COLO668 (cell line): ENCODE measurements at regions not wholly inside any gene's neighbourhood (a gene's known extent, or its start where the extent isn't known, plus 50 kb on each side); places are given as distances from the start of the nearest gene placed in this dataset.

ENCODE experiments used
- DNase-seq: peaks from one replicate; lab custom pipeline; 2025; ENCODE audit not compliant: unreplicated experiment; lab: John Stamatoyannopoulos, UW

DNA sequence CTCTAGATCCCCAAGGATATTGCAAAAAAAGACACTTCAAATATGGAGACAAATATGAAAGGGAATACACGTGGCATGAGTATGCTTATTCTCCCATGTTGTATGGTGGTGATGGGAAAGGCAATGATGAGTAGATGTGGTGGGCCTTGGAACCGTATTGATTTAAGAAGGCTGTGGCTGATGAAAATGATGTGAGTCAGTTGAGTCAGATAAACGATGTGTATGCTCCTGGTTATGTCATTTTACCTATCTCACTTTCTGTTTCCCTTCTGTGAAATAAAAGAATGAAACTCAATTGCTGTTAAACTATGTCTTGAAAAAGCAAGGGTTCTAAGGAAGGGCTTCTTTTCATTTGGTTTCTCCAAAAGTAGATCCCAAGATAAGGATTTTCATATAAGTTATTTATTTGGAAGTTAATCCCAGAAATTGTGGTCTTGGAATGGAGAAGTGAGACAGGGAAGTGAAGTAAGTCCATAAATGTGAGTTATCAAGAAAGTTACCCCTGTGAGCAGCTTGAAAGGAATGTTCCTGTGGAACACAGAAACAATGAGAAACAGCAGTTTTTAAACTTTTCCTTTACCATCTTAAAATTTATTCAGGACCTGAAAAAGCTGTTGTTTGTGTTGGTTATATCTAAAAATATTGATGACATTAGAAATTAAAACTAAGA is 292.0 kb downstream of the DUSP10 start:
- DNase-seq = no peak

- no peak for DNase-seq
Observed at GRCh38 chr1:221451741-221452140, 290.1 kb downstream of the DUSP10 start.

- no peak for DNase-seq
Observed at GRCh38 chr1:221454096-221454495, 287.8 kb downstream of the DUSP10 start.

GRCh38 chr1:221456918-221457317 is 285.0 kb downstream of the DUSP10 start:
- no peak for DNase-seq

DNA sequence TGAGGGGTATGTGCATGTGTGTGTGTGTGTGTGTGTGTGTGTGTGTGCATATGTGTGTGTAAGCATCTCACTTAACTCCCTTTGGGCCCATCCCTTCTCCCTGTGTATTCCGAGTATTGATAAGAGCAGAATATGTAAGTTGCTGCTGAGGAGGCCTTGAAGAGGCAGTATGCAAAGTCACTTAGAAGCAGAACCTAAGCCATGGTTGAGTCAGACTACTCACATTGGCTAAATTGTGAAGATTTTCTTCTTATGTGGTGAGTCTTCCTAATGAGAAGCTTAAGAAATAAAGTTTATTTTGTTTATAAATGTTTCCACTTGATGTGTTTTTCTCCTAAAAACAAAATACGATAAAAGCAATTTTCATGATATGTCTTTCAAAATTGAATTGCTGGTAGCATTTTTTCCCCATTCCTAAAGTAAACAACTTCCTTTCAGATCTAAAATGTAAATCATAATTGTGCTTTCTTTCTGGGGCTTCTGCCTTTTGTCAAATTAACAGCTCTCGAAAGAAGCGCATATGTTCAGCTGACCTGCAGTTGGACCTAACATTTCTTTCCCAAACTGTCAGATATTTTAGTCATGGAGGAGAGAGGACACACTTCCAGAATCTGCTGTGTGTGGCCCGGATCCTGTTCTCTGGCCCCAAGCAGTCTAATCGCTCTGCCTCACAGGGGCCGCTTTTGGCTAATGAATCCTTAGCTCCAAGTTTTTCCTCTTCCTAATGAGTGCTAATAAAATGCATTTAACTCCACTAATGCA is 284.0 kb downstream of the DUSP10 start:
- DNase-seq = no peak

DNA sequence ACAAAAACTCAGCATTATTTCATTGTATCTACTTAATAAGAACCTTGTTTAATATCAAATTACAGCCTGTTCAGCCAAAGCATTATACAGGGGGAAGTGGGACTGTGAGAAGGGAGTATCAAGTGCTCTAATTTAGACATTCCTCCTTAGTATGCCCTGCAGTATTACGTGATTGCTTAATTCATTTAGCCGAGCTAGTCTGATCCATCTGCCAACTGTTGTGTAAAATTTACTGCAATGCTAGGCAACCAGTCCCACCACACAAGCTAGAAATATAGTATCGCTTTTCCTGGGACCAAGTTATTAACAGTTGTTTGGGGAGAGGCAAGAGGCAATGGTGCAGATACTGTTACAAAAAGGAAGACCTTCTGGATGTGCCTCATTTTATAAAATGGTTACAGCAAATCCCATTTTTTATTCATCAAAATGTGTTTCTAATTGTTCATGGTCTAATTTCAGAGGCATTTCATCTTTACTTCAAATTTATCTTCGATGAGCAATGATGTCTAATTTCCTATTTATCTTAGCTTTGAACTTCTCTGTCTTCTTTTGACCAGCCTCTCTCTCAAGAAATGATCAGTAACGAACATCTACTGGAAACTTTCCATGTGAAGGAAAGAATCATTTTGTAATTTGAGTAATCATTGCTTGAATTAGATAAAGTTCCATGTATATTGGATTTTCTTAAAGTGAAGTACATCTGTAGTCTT is 283.3 kb downstream of the DUSP10 start:
- no peak for DNase-seq

DNA sequence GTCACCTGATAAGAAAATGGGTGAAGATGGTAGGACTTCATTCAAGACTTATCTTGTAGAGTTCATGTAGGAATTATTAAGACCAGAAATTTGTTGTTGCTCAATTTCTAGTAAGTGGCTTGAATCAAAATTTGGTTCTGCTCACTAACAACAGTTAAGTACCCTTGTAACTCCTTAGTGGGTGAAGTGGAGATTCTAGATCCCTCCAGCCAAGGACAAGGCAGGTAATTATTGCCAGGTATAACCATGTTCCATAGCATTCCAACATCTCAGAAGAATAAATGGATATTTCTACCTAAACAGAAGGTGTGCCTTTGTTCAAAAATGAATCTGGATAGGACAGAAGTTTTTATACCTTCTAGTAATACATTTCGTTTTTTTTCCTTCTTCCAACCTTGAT is 282.3 kb downstream of the DUSP10 start:
- no peak for DNase-seq

DNA sequence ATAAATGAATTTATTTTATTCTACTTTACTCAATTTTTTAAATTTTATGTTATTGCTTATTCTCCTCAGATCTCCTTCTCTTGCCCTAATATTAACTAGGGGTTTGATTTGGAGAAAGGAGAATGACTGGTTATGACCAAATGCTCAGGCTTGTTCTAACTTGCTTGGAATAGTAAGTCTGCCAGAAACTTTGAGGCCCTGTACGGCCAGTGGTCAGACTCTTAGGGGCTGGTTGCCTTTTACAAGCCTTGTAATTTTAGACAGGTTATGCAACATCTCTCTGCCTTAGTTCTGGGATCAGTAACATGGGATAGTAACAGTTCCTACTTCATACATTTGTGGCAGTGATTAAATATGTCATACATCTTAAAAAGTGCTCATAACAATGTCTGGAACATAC is 279.5 kb downstream of the DUSP10 start:
- no peak for DNase-seq

DNA sequence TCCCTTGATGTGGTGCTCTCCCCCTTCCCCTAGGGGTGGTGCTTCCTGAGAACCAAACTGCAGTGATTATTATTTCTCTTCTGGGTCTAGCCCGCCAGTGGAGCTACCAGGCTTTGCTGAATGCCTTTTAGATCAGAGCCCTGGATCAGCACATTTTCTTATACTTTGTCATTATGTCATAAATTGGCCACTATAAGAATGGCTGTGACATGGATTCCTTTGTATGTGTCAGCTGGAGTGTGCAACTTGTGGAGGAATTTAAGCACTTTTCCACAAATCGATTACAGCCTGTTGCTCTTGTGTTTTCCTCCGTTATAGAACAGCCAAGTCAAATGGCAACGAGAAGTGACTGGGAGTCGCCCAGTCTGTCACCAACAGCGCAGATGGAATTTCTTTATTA is 273.3 kb downstream of the DUSP10 start:
- DNase-seq = no peak

DNA sequence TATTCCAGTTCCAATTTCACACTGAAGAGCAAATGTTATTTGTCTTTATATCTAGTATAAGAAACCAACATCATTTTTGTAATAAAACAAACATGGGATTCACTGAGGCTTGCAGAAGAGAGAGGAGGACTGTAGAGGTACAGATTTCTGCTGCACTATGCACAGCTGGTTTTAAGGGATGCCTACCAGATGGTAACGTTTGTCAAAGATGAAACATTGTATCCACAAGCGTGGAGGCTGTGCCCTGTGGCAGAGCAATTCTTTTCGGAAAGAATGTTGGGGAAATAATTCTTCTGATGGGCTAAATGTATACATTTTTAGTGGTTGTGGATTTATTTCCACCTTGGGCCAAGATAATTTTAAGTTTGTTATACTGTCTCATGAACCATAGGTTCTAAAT is 272.4 kb downstream of the DUSP10 start:
- no peak for DNase-seq

GRCh38 chr1:221470000-221470698 is 271.7 kb downstream of the DUSP10 start:
- no peak for DNase-seq

- no peak for DNase-seq
Observed at GRCh38 chr1:221473411-221473810, 268.5 kb downstream of the DUSP10 start.

DNA sequence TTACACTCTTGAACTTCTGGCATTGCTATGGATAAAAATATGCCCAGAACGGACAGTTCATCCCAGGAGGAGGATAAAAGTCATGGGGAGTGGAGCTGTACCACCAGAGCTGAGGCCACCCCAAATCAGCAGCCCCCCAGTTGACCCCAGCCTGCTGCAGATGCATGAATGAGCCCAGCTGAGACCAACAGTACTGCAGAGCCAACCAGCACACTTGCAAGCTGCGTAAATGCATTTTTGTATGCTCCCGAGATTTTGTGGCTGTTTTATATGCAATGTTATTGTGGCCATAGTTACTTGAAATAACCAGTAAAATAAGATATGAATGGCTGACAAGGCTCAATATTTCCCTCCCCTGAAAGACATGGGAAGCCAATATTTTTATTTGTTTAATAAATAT is 264.6 kb downstream of the DUSP10 start:
- DNase-seq = no peak

DNA sequence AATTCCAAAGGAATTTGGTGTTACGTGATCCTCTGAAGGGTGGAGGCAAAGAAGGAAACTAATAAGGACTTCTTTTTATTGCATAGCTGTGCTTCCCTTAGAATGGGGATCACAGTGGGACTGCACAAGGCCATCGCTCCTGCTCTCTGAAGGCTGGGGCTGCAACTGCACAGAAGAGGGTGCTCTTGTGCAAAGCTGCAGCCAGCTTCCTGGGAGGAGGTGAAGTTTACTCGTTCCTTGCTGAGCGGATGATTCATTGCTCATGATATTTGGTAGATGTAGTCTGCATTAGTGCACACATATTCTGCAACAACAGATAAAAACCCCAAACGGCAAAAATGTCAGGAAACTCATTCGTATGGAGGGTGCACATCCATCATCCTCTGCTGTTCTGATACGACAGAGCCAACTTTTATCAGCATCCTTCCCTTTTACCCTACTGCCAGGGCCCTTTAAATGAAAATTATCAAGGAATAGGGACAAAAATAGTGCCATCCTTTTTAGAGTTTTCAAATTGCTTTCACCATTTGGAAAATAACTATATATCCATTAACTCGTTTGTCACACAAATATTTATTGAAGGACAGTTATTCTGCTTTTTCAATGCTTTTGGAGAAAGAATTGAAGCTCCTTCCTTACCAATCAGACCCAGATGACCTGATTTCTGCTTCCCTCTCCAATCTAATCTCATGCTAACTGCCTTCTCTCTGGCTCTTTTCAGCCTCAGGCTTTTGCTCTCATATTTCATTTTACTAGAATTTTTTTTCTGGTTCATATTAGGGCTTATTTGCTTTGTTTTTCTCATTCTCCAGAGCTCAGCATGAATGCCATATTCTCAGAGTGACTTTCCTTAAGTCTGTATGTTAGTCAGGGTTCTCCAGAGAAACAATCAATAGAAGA is 263.6 kb downstream of the DUSP10 start:
- peak; percentile 48 for DNase-seq

DNA sequence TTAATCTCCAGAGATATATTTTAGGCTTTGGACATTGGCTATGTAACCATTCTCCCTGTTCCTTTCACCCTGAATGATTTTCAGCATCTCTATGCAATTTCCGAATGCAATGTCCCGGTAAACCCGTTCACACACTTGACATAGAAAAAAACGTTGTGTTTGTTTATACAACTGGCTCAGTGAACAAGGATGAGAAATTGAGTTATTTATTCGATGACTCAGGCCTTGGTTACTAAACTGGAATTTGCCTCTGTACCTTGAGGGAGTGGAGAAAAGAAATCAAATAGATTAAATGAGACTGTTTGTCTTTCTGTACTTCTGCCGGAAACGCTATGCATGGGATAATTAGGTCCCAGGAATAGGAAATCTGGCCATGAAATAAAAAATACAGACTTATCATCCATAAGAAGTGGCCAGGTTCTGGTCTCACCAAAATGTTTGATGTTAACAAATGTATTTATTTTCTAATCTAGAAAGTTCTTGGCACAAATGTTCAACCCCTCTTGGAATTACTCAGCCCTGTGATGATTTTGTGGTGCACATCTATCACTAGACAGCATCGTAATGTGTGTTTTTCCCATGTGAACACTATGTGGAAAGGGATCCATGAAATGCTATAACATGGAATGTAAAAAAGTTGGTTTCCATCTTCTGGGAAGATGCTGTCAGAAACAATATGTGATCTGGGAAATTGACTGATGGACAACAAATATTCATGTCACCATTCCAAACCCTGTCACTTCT is 253.9 kb downstream of the DUSP10 start:
- no peak for DNase-seq

GRCh38 chr1:221488550-221488949 is 253.3 kb downstream of the DUSP10 start:
- no peak for DNase-seq

DNA sequence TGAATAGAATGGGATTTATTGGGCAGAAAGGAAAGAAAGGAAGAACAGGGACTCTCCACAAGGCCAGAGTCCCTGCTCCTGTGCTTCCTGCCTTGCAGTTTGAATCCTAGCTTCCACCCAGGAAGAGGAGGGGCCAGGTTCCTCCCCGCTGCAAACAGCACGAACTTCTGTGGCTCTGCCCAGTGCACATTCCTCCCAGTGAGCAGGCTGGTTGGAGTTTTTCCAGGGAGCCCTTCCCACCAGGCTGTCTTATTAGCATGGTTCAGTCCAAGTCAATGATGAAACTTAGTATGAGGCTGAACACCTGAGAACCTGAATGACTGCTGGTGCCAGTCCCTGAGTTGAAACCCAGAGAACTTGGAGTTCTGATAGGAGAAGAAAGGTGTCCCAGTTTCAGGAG is 247.2 kb downstream of the DUSP10 start:
- DNase-seq = no peak

GRCh38 chr1:221497046-221497445 is 244.8 kb downstream of the DUSP10 start:
- DNase-seq = no peak

GRCh38 chr1:221503268-221503667 is 238.6 kb downstream of the DUSP10 start:
- no peak for DNase-seq
